ENCODE measurements at regions not wholly inside any gene's neighbourhood (a gene's known extent, or its start where the extent isn't known, plus 50 kb on each side); places are given as distances from the start of the nearest gene placed in this dataset.

DNA sequence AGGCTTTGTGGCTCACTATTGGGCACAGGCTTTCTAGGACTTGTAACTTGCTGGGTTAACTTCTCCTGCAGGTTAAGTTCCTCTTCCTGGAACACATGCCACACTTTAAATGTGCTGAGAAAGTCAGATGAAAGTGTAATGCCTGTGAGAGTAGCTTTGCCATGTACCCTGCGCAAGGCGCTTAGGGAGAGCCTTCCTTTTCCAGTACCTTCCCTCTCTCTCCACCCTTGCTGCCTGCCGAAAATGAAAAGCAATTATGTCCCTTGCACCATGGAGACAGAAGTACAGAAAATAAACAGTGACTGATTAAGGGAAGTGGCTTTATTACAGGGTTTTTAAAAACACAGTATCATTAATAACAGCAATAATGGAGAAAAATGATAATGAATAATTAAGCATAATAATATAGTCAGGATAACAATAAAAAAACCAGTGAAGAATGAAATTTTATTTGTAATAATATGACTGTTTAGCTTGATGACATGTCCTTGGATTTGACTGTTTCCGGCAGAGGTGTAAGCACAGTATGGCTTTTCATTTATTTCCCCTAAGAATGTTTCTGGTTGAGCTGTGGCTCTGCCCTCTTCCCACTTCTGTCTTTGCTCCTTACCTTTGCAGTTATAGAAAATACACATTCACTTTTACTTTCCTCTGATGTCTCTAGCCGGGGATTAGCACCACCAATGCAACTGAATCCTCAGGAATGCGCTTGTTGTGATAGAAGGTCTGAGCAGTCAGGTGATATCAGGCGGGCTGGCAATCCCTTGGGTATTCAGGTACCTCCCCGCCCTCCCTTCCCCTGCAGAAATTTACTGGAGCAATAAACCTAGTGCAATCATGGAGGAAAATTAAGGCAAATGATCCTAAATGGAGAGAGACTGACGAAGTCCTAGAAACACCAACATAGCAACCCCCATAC, 472.3 kb upstream of the CITED2 start:
- ChIA-PET CTCF (no interaction called here), POLR2A (no interaction called here)
- Mint-ChIP-seq H3K4me1 (no peaks in the 10 kb centered on the region), H3K27ac (no peak overlapping the region), H3K4me3 (no peak overlapping the region), H3K9me3 (peaks cover 0 to 2% (median 0%) of the 10 kb centered on the region in 3 donors), H3K27me3 (peaks cover 5 to 9% of the 10 kb centered on the region in 2 donors), H3K36me3 (no peaks in the 10 kb centered on the region)
- 92% methylated on average over 2 of the region's 9 CpGs for WGBS (ENCODE audit: insufficient coverage)
- Histone ChIP-seq H3K36me3 (ENCODE audit: control insufficient read depth in 2 of 2, extremely low read depth in 1 of 2, insufficient read depth in 1 of 2, low read length in 1 of 2) (no peaks in the 10 kb centered on the region), H3K9me3 (no peaks in the 10 kb centered on the region), H3K27ac (ENCODE audit: low read length) (no peak overlapping the region), H3K4me3 (ENCODE audit: control insufficient read depth in 1 of 2, extremely low read depth in 1 of 2, low read length in 1 of 2) (no peak overlapping the region), H3K27me3 (replicated peaks in 1 of 2; ENCODE audit: control insufficient read depth in 2 of 2, extremely low read depth in 1 of 2, insufficient read depth in 2 of 2, low read length in 1 of 2) (no peaks in the 10 kb centered on the region), H3K4me1 (ENCODE audit: control insufficient read depth in 1 of 2, extremely low read depth in 1 of 2, insufficient read depth in 2 of 2, low read length in 2 of 2) (no peaks in the 10 kb centered on the region)
- no peak for DNase-seq
- ATAC-seq (replicated peaks in 1 of 4) = no peak

DNA sequence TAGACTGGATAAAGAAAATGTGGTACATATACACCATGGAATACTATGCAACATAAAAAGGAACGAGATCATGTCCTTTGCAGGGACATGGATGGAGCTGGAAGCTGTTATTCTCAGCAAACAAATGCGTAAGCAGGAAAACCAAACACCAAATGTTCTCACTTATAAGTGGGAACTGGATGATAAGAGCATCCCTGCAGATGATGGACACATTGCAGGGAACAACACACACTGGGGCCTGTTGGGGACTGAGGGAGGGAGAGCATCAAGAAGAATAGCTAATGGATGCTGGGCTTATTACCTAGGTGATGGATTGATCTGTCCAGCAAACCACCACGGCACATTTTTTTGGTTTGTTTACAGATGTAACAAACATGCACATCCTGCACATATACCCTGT, 470.5 kb upstream of the CITED2 start:
- Mint-ChIP-seq H3K4me1 (no peaks in the 10 kb centered on the region), H3K27me3 (peaks cover 5 to 9% of the 10 kb centered on the region in 2 donors), H3K4me3 (no peak overlapping the region), H3K9me3 (no peaks in the 10 kb centered on the region), H3K36me3 (no peaks in the 10 kb centered on the region), H3K27ac (no peak overlapping the region)
- ATAC-seq (replicated peaks in 1 of 4) (no peak), DNase-seq (no peak)
- Histone ChIP-seq H3K4me1 (ENCODE audit: control insufficient read depth in 1 of 2, extremely low read depth in 1 of 2, insufficient read depth in 2 of 2, low read length in 2 of 2) (no peaks in the 10 kb centered on the region), H3K9me3 (no peaks in the 10 kb centered on the region), H3K27ac (ENCODE audit: low read length) (no peak overlapping the region), H3K4me3 (ENCODE audit: control insufficient read depth in 1 of 2, extremely low read depth in 1 of 2, low read length in 1 of 2) (no peak overlapping the region), H3K27me3 (replicated peaks in 1 of 2; ENCODE audit: control insufficient read depth in 2 of 2, extremely low read depth in 1 of 2, insufficient read depth in 2 of 2, low read length in 1 of 2) (no peaks in the 10 kb centered on the region), H3K36me3 (ENCODE audit: control insufficient read depth in 2 of 2, extremely low read depth in 1 of 2, insufficient read depth in 1 of 2, low read length in 1 of 2) (no peaks in the 10 kb centered on the region)
- ChIA-PET POLR2A (interaction anchor here in 1 of 2 donors (0.6 to 0.7 kb wide), 2 partner anchors 240 to 291 kb away, joined by 3 to 7 read pairs; no protein-coding TSS in a partner anchor), CTCF (no interaction called here)
- no CpG with 5 or more reads among the region's 3 CpGs for WGBS (ENCODE audit: insufficient coverage)

DNA sequence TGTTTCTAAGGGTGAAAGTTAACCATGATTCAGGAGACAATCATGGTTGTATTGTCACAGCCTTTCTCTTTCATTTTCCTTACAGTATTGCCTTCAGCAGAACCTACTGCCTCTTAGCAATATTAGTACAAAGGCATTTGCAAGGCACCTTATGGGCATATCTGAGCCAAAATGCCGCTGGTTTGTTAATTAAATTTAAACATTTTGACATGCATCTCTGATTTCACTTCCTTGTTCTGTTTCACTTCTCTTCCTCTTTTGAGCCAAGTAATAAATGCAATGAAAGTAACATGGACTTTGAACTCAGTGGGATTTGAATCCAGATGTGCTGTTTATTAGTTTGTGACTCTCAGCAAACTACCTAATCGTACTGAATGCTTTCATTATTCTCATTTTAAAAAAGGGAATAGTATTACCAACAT, 467.4 kb upstream of the CITED2 start:
- no peak overlapping the region for H3K4me3 Mint-ChIP-seq
- H3K4me1 ChIP-seq (ENCODE audit: control insufficient read depth in 1 of 2, extremely low read depth in 1 of 2, insufficient read depth in 2 of 2, low read length in 2 of 2) = no peaks in the 10 kb centered on the region
- H3K27me3 Mint-ChIP-seq = peaks cover 5 to 6% of the 10 kb centered on the region in 2 donors
- H3K9me3 Mint-ChIP-seq = peaks cover 3 to 7% (median 4%) of the 10 kb centered on the region in 3 donors
- ChIA-PET POLR2A (no interaction called here), CTCF (no interaction called here)
- H3K27me3 ChIP-seq (replicated peaks in 1 of 2; ENCODE audit: control insufficient read depth in 2 of 2, extremely low read depth in 1 of 2, insufficient read depth in 2 of 2, low read length in 1 of 2) = no peaks in the 10 kb centered on the region
- no peak overlapping the region for H3K27ac Mint-ChIP-seq
- H3K36me3 ChIP-seq (ENCODE audit: control insufficient read depth in 2 of 2, extremely low read depth in 1 of 2, insufficient read depth in 1 of 2, low read length in 1 of 2) = no peaks in the 10 kb centered on the region
- H3K27ac ChIP-seq (ENCODE audit: low read length) = no peak overlapping the region
- H3K9me3 ChIP-seq = no peaks in the 10 kb centered on the region
- no peak for DNase-seq
- ATAC-seq (replicated peaks in 1 of 4) = no peak
- H3K4me3 ChIP-seq (ENCODE audit: control insufficient read depth in 1 of 2, extremely low read depth in 1 of 2, low read length in 1 of 2) = no peak overlapping the region
- no CpG with 5 or more reads among the region's 2 CpGs for WGBS (ENCODE audit: insufficient coverage)
- no peaks in the 10 kb centered on the region for H3K36me3 Mint-ChIP-seq
- H3K4me1 Mint-ChIP-seq = peaks cover 0 to 3% (median 2%) of the 10 kb centered on the region in 3 donors

DNA sequence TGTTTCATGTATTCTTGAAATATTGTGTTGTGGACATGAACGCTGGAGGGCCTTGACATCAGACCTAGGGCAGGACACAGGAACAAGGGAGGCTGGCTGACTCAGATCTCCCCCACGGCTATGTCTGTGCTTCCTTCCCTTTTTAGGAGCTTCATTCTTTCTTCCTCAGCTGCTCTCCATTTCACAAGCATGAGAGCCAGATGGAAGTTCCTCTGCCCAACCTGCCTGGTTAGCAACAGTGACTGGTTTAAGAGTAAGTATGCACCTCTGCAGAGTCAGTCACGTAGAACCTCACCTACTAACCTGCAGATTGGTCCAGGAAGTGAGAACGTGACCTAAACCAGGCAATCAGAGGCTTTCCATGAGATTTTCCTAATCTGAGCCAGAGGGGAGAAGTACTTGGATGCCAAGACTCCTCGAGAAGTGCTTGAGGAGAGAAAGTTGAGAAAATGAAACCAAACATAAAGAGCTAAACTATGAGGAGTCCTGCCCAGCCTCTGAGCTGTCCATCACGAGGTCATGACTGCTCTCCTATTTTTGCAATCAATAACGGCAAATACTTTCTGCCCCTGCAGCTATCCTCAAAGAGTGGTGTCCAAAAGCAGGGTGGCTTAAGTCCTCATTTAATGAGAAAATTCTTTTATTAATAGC, 465.2 kb upstream of the CITED2 start:
- Histone ChIP-seq H3K4me3 (ENCODE audit: control insufficient read depth in 1 of 2, extremely low read depth in 1 of 2, low read length in 1 of 2) (no peak overlapping the region), H3K27me3 (replicated peaks in 1 of 2; ENCODE audit: control insufficient read depth in 2 of 2, extremely low read depth in 1 of 2, insufficient read depth in 2 of 2, low read length in 1 of 2) (no peaks in the 10 kb centered on the region), H3K9me3 (no peaks in the 10 kb centered on the region), H3K36me3 (ENCODE audit: control insufficient read depth in 2 of 2, extremely low read depth in 1 of 2, insufficient read depth in 1 of 2, low read length in 1 of 2) (no peaks in the 10 kb centered on the region), H3K4me1 (ENCODE audit: control insufficient read depth in 1 of 2, extremely low read depth in 1 of 2, insufficient read depth in 2 of 2, low read length in 2 of 2) (no peaks in the 10 kb centered on the region), H3K27ac (ENCODE audit: low read length) (no peak overlapping the region)
- H3K4me3 Mint-ChIP-seq = no peak overlapping the region
- 29% methylated on average over 1 of the region's 7 CpGs for WGBS (ENCODE audit: insufficient coverage)
- H3K4me1 Mint-ChIP-seq = peaks cover 0 to 3% (median 2%) of the 10 kb centered on the region in 3 donors
- peaks cover 3 to 7% (median 4%) of the 10 kb centered on the region in 3 donors for H3K9me3 Mint-ChIP-seq
- ChIA-PET POLR2A (interaction anchor here in 1 of 2 donors (0.6 kb wide), 1 partner anchor 511 kb away, joined by 4 read pairs; no protein-coding TSS in a partner anchor), CTCF (no interaction called here)
- ATAC-seq (replicated peaks in 1 of 4) = no peak
- peak in 4 of 35 experiments; percentile 0 to 12 (median 2) for DNase-seq
- no peaks in the 10 kb centered on the region for H3K36me3 Mint-ChIP-seq
- no peak overlapping the region for H3K27ac Mint-ChIP-seq
- H3K27me3 Mint-ChIP-seq = peaks cover 5 to 6% of the 10 kb centered on the region in 2 donors

DNA sequence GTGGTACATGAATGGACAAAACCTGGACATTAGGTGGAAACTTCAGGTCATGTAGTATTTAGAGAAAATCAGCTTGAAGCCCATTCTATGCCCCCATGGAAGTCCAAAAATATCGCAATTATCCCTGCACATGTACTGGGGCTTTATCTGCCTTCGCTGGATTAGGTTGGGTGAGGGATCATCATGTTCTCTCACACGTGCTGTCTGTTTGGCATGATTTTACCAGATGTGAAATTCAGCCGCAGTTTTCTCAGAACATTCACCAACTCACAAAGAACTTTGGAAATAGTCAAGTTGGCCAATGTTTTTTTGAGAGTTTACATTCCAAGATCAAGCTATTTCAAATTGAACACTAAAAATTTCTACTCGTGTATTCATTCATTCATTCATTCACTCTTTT, 459.8 kb upstream of the CITED2 start:
- no CpG with 5 or more reads among the region's 5 CpGs for WGBS (ENCODE audit: insufficient coverage)
- POLR2A ChIA-PET = no interaction called here

DNA sequence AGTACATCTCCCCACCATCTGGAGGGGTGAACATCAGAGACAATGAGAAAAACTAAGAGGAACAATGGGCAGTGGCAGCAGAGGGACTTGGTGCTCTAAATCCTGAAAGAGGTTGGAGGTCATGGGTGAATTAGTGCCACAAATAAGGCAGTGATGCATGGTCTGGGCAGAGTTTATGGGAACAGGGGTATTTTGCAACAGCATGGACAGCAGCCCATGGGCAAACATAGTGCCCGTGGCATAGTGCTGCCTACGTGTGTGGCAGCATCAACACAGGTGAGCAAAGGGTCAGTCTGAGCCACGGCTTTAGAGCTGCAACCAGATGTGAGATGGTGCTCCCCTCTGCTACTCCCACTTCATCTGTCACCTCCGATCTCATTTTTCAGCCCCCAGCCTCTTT, 459.1 kb upstream of the CITED2 start:
- Histone ChIP-seq H3K9me3 (no peaks in the 10 kb centered on the region), H3K4me1 (ENCODE audit: control insufficient read depth in 1 of 2, extremely low read depth in 1 of 2, insufficient read depth in 2 of 2, low read length in 2 of 2) (no peaks in the 10 kb centered on the region), H3K4me3 (ENCODE audit: control insufficient read depth in 1 of 2, extremely low read depth in 1 of 2, low read length in 1 of 2) (no peak overlapping the region), H3K27me3 (replicated peaks in 1 of 2; ENCODE audit: control insufficient read depth in 2 of 2, extremely low read depth in 1 of 2, insufficient read depth in 2 of 2, low read length in 1 of 2) (no peaks in the 10 kb centered on the region), H3K36me3 (ENCODE audit: control insufficient read depth in 2 of 2, extremely low read depth in 1 of 2, insufficient read depth in 1 of 2, low read length in 1 of 2) (no peaks in the 10 kb centered on the region), H3K27ac (ENCODE audit: low read length) (no peak overlapping the region)
- 94% methylated on average over 2 of the region's 4 CpGs for WGBS (ENCODE audit: insufficient coverage)
- Mint-ChIP-seq H3K9me3 (peaks cover 0 to 3% (median 0%) of the 10 kb centered on the region in 3 donors), H3K4me1 (no peaks in the 10 kb centered on the region), H3K27me3 (peaks cover 4 to 21% of the 10 kb centered on the region in 2 donors), H3K27ac (no peak overlapping the region), H3K4me3 (no peak overlapping the region), H3K36me3 (no peaks in the 10 kb centered on the region)
- CTCF ChIA-PET = no interaction called here
- ATAC-seq (replicated peaks in 1 of 4) = no peak
- no peak for DNase-seq
- POLR2A ChIA-PET = no interaction called here

More for the DNA sequence above, 459.8 kb upstream of the CITED2 start:
- Mint-ChIP-seq H3K36me3 (no peaks in the 10 kb centered on the region), H3K27me3 (peaks cover 3 to 14% of the 10 kb centered on the region in 2 donors), H3K4me1 (no peaks in the 10 kb centered on the region), H3K9me3 (peaks cover 3 to 7% (median 4%) of the 10 kb centered on the region in 3 donors), H3K27ac (no peak overlapping the region), H3K4me3 (no peak overlapping the region)
- Histone ChIP-seq H3K36me3 (ENCODE audit: control insufficient read depth in 2 of 2, extremely low read depth in 1 of 2, insufficient read depth in 1 of 2, low read length in 1 of 2) (no peaks in the 10 kb centered on the region), H3K4me1 (ENCODE audit: control insufficient read depth in 1 of 2, extremely low read depth in 1 of 2, insufficient read depth in 2 of 2, low read length in 2 of 2) (no peaks in the 10 kb centered on the region), H3K4me3 (ENCODE audit: control insufficient read depth in 1 of 2, extremely low read depth in 1 of 2, low read length in 1 of 2) (no peak overlapping the region), H3K27ac (ENCODE audit: low read length) (no peak overlapping the region), H3K27me3 (replicated peaks in 1 of 2; ENCODE audit: control insufficient read depth in 2 of 2, extremely low read depth in 1 of 2, insufficient read depth in 2 of 2, low read length in 1 of 2) (no peaks in the 10 kb centered on the region), H3K9me3 (no peaks in the 10 kb centered on the region)
- CTCF ChIA-PET = no interaction called here
- ATAC-seq (replicated peaks in 1 of 4) = no peak
- DNase-seq = no peak

All from T-cell (primary cell).